Activated CD4-positive, CD25-positive, alpha-beta regulatory T cell treated with anti-CD3 and anti-CD28 coated beads, Interleukin-2, amount 50 U/mL, for 24 hours (primary cell): ENCODE measurements at regions not wholly inside any gene's neighbourhood (a gene's known extent, or its start where the extent isn't known, plus 50 kb on each side); places are given as distances from the start of the nearest gene placed in this dataset.

ENCODE experiments used
- ATAC-seq, 2 donors: fragments of 150-1000 bp; cut with Tn5 transposase; one replicate each; pipeline ENCODE4 v1.10.0; 2021; ENCODE audit warnings: mild to moderate bottlenecking in 1 of 2, moderate library complexity in 1 of 2

DNA sequence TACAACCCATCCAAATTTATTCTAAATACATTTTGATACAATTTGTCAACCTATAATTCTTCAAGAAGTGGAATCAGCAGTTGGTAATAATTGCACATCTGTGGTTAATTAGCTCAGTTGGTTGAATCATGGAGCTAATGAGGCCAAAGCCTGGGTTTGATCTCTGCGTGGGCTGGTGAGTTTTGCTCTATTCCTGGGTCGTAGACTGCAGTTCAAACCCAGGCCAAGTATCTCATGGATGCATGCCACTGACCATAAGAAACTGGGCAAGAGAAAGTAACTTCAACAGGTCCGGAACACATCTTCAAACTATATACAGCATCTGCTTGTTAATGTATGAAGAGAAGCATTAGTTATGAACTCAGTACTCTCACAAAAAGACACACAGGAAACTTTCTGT is 779.7 kb downstream of the USP25 start:
- ATAC-seq = no peak

DNA sequence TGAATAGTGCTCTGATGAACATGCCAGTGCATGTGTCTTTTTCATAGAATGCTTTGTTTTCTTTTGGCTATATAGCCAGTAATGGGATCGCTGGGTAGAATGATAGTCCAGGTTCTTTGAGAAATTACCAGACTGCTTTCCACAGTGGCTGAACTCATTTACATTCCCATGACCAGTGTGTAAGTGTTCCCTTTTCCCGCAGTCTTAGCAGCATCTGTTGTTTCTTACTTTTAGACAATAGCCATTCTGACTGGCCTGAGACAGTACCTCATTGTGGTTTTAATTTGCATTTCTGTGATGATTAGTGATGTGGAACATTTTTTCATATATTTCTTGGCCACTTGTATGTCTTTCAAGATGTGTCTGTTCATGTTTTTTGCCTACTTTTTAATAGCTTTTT is 784.5 kb downstream of the USP25 start:
- no peak for ATAC-seq

DNA sequence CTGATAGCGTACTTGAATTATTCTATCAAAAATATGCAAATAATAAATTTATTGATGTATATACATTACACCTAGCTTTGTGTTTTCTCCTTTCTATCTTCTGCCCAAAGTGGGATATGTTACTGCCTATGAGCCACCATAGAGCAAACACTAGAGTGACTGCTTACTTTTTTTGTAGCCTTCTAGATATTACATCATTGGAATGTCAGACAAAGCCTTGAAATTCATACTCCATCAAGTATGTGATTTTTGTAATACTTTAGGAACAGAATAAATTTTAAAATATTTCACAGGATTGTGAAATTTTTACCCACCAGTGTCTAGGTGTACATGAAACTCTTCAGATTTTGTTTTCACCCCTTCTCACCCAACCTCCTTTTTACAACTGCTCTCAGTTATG is 787.6 kb downstream of the USP25 start:
- ATAC-seq = no peak

DNA sequence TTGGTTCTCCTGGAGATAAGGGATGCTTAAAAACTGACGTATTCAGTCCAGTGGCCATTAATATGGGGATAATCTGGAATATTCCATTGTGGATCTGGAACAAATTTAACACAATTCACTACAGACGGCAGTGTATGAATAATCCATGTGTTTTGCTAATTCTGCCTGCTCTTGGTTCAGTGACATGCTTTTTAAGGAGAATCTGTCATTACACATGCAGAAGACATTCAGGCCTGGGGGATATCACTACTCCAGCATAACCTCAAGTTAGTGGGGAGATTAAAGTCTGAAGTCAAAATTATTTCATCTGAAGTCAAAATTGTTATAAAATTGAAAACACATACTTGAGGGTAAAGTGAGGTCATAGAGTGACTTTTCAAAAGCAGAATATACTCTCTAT is 789.3 kb downstream of the USP25 start:
- no peak for ATAC-seq

DNA sequence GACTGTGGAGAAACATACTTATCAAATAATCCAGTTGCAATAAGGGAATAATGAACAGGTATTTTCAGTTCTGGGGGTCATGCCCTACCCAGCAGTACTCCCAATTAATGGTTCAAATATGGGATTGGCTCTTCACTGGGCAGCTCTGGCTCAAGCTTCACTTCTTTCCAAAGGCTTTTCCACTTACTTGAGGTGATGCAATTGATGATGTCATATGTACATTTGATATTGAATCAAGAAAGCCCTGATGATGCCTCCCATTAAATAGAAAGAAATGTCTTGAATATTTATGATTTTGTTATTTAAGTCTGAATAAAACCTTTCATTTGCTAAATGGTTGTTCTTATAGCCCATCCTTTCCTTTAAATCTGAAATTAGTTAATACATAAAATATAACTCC is 789.9 kb downstream of the USP25 start:
- ATAC-seq = no peak

DNA sequence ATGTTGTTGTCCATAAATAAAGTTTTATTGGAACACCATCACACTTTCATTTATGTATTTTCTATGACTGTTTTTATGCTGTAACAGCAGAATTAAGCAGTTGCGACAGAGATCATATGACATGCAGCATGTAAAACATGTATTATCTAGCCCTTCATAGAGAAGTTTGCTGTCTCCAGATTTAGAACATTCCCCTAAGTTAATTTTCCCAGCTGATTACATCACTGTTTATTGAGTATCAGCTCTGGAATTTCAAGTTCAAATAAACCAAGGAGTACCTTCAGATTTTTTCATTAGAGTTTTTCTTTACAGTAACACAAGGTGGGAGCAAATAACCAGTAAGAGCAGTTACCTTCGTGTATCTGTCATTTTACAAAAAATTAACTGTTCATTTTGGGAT is 792.8 kb downstream of the USP25 start:
- ATAC-seq = no peak

DNA sequence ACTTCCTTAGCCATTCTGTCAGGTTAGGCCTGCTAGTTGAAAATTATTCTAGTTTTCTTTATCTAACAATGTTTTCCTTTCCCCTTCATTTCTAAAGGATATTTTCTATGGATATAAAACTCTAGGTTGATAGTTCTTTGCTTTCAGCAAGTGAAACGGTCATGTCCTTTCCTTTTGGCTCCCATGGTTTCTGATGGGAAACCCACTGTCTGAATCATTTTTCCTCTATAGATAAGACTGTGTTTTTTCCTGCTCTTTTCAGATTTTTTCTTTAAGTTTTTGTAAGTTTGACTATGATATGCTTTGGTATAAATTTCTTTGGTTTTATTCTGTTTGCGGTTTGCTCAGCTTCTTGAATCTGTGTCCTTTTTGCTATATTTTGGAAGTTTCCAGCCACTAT is 800.9 kb downstream of the USP25 start:
- ATAC-seq = no peak

DNA sequence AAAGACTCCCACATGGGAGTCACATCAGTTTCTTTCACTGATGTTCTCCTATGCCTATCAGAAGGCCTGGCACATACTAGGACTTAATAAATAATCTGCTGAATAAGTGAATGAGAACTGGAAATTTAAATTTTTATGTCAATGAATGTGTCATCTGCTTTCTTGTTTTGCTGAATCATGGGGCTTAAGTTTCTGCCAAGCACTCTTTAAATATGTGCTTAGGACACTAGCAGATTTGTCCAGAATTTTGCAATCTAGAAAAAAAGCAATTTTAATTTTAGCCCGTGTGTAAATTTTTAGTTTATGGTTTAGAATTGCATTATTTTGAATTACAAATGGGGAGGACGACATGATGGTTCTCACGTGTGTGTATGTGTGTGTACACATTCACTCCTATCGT is 803.1 kb downstream of the USP25 start:
- no peak for ATAC-seq

DNA sequence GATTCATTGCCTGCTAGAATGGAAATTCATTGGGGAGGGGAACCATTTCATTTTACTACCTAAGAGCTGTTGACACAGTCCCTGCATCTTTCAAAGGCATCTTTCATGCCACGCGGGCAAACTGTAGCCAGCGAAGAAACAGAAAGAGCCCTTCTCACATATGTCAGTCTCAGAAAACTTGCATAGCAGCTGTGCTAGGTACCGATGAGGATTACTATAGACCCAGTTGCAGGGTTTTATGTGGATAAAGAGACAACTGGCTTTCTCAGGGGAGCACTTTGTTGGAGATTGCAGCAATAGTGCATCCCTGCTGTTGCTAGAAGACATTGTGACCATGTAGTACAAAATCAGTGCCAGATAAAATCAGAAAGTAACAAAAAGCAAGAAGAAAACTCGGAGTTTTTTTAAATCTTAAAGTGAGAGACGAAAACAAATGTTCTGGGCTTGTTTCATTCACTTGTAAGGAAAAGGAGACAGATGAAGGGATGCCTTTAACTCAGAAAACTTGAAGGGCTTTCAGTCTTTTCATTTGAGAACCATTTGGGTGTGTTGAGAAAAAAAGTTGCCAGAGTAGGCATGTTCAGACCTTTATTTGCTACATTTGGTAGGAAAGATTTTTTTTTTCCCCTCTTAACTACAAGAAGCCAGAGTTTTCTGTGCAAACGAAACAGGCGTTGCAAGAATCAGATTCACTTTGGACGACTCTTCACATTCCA is 804.1 kb downstream of the USP25 start:
- no peak for ATAC-seq

DNA sequence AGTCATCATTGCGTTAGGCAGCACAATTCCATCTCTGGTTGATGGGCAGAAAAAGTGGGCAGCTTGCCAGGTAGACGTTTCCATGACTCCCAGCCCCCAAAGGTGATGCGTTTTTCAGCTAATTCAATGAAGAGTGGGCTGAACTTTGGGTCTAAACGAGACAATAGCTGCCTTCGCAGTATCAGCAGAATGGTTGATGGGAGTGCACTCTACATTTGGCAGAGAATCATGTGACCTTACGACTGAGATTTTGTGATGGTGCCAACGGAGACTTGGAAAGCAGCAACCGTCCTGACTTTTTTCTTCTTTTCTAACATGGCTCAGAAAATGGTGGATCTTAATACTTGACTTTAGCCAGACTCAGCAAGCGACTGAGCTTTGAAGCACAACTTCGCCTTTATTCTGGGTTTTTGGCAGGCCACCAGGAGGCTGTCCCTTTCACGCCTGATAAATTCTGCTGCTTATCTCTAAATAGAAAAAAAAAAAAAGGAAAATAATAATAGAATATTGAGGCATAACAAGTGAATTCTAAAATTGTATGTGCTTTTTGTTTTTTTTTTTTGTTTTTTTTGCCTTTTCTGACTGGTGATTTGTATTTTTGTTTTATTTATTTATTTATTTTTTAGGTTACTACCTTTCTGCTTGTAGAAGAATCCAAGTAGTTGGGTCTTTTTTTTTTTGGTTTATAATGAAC is 804.8 kb downstream of the USP25 start:
- ATAC-seq = no peak

DNA sequence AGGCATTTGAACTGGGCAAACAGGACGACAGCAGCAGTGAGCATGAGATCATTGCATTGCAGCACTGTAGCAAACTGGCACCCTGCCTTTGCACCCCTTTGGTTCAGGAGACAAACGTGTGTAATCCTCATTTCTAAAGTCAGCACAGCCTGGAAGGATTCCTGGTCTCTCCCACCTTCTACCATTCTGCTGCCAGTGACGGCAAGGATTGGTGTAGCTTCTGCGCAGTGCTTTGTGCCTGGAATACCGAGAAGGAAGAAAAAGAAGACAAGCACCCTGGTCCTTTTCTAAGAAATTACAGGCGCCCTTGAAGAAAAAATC is 805.3 kb downstream of the USP25 start:
- no peak for ATAC-seq

DNA sequence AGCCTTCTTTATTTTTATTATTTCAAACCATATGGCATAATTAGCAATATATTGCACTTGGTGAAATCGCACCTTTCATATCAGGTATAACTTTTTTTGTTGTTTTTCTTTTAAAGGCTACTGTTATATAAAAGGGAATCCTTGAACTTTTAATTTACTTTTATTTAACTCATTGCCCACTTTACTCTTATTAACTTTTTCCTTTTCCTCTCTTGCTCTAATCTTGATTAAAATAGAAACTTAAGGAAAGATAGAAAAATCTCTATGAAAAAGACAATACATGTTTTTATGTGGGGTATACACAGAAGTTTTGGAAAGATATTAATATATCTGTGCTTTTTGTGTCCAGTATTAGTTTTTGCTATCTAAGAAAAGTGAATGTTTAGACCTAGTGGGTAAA is 805.8 kb downstream of the USP25 start:
- ATAC-seq = no peak

DNA sequence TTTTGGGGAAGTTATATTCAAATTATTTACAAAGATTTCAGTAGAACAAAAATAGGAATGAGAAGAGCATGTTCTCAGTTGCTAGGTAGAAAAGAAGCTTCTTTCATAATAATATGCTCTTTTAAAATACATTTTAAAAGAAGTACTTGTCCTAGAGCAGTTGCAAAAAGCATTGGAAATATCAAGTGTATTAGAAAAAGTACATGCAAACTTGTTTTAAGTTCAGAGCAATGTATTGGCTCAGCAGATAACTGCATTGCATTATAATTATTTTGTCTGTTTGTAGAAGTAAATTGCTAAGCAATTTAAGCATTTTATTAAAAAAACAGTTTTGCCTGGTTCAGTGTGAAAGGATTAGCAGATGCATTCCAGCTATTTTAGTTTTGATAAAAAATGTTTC is 806.4 kb downstream of the USP25 start:
- ATAC-seq = no peak

DNA sequence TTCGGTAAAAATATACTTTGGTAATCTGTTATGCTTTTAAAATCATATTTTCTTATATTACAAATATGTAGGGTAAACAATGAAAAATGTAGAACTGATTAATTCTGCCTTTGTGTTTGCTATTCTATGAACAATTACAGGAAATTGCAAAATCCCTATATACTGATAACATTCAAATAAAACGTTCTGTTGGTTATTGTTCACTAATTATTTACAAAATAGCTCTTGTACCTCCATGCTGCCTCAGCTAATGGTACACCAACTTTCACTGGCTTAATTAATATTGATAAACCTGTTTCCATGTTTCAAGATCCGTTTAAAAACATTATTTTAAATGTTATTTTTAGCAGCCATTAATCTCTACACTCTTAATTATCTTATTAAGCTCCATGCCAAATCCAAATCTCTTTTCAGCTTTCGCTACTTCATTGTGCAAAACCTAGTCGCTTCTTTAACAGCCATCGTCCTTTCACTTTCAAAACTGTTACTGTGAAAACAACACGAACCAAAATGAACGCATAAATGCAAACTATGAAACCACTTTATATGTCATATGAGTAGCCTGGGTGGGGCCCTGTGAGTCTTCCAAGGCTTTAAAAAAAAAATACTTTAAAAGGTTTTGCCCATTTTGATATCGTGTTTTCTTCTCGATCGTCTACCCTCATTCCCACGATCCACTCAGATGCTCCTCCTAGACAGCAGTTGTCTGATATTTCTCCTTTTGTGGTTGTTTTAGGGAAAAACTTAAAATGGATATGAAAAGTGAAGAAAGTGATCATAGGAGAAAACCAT is 807.1 kb downstream of the USP25 start:
- ATAC-seq = no peak

DNA sequence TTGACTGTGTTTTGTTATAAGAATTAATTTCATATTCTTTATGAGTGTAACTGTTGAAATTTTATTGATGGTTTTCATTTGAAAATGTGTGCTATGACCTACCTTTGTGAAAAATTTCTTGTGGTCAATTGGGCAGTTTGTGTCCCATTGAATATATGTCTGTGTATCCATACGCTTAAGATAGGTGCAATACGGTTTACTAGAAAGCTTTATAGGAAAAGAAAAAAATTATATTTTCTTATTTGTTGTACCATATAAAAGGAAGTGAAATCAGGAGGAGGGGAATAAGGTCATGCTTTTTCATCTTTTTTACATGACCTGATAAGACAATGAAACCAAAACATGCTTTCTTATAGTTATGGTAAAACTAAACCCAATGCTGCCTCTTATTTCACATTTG is 807.7 kb downstream of the USP25 start:
- no peak for ATAC-seq

DNA sequence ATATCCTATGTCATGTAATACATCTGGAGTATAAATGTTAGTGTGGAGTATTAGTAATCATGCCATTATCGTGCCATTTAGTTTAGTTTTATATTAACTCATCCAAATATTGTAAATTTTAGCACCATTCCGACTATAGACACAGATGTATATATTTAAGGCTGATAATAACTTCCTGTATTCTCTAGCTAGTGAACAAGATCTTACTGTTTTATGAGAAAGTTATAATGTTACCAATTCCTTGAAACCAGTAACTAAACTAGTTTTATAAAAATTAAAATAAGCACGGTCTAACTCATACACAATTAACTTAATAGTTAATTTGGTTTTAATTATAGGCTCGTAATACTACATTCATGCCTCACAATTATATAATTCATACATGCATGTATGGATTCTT is 808.6 kb downstream of the USP25 start:
- ATAC-seq = no peak

DNA sequence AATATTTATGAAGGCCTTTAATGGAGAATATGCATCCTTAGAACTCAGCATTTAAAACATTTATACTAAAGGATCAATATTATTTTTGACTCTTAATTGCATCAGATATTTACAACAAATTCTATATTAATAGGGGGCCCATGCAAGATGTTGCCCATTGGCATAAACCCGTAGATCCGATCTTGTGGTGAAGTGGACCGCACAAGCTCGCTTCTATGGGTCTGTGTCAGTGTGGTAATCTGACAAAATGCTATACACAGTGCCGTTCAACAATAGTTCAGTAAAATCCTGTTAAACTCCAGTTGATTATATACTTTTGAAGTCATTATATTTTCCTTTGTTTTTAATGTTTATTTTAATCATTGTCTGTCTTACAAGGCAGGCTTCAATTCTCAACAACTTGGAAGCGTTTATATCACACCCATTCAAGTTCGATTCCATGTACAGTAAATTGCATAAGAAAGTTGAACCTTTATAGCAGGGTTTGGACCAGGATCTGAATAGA is 809.2 kb downstream of the USP25 start:
- ATAC-seq = no peak

DNA sequence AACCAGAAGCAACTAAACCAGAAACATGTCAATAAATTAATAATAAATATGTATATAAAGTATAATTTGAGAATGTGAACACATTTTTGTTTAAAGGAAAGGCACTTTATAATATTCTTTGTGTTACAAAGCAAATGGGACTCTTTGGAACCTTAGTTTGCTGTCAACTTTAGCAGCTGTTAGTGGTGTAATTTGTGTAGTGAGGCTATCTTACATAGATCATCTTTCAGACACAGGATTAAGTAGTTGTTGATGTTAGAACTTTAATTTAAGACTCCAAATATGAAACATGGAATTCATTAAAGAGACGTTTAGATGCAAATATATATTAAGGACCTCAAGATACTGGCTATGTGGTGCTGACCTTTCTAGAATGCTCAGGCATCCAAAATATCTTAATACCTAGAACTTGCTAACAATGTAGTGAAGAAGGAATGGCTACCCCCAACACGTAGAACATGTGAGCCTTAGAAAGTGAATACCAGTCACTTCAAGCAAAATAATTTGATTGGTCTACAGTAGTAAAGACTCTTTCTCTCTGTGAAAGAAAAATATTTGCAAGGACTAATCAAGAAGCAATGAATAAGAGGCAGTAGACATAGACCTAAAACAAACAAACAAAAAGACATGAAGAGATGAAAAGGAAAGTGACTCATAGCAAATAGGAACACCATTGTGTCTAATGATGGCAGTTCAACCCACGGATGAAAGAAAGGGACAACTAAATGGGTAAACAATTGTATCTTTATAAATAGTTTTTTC is 811.4 kb downstream of the USP25 start:
- ATAC-seq = no peak

DNA sequence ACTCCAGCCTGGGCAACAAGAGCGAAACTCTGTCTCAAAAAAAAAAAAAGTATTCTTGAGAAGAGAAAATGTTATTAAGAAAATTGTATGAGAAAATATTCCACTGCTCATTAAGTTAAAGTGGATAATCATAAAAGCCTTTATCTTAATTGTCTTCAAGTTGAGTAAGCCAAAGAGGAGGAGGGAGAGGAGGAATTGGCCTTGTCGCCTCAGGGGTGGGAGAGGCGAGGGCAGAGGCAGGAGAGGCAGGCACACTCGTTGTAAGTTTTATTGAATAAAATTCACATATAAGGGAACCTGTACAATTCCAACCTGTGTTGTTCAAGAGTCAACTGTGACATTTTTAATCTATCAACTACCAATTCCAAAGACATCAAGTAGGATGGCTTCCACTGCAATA is 820.3 kb downstream of the USP25 start:
- ATAC-seq = no peak

DNA sequence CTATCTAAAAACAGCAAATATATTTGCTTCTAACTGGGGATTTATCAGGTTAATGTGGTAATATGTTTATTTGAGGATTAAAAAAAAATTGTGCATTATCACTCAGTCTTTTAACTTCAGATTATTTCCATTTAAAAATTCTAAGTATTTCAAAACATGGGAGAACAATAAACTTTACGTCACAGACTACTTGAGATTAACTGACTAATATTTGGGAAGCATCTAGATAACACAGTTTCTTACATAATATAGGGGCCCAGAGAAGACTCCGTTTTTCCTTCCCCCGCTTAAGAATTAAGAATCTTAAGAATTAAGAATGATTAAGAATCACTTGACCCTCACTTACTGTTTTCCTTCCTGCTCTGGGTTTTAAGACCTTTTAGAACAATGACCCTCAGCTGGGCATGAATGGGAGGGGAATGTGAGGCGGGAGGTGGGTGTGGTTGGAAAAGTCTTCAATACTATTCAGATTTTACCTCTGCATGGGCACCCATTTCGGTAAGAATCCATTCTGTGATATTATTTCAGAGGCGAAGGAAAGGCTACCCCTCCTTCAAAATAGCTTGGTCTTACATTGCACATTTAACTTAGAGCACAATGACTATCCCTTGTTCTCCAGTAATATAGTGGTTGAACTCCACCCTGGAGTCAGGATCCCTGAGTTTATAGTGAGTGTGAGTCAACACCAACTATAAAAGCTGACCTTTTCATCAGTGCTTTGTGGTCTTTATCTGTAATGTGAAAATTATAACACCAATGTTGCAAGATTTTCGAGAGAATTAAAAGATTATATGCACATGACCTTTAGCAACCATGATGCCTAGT is 821.3 kb downstream of the USP25 start:
- ATAC-seq = no peak

DNA sequence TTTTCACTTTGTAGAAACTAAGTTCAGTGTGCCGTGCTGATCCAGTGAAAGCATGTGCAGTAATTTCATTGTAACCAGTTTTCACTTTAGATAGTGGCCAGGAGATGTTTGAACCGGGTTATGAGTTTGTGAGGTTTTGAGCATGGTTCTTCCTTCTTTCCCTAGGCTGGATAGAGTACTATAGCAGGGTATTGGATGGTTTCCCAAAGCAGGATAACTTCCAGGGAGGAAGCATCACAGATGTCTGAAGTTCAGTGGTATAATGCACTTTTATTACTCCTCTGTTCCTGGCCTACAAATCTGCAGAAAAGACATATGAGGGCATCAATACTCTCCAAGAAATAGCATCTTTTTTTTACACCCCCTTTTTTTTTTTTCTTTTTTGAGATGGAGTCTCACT is 823.1 kb downstream of the USP25 start:
- ATAC-seq = no peak

DNA sequence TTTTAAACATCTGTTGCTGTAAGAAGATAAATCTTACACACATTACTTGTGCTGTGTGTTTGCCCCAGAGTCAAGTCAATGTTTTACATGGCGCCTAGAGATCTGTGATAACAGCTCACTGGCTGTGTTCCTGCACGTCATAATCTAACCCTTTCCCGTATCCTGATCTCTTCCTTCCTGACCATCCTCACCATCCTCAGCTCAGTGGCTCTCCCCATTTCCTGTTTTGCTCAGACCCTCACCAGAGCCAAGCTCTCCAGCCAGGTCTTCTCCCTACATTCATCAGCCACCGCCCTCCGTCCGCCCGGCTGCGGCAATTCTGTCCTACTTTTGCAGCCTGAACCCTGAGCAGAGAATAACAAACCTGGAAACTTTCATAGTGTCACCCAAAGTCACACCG is 824.7 kb downstream of the USP25 start:
- ATAC-seq = no peak
